ENCODE measurements at regions not wholly inside any gene's neighbourhood (a gene's known extent, or its start where the extent isn't known, plus 50 kb on each side); places are given as distances from the start of the nearest gene placed in this dataset.

GRCh38 chr1:38616846-38617245 is 242.7 kb downstream of the RRAGC start:
- TF ChIP-seq POLR2A (IDR thresholded peaks at IDR 0.05; ENCODE audit: low read depth, low read length): no peak
- TF ChIP-seq POLR2AphosphoS5 (IDR thresholded peaks at IDR 0.05; ENCODE audit: low read depth, low read length): no peak
- no peak for TF ChIP-seq TAF1 (IDR thresholded peaks at IDR 0.05; ENCODE audit: low read depth, low read length)
- no peak for TF ChIP-seq POU2F2 (IDR thresholded peaks at IDR 0.05; ENCODE audit: low read depth, low read length)
- TF ChIP-seq SPI1 (IDR thresholded peaks at IDR 0.05; ENCODE audit: low read depth, low read length): no peak

Data from GM12891 (cell line).